H9 (cell line): ENCODE measurements at regions not wholly inside any gene's neighbourhood (a gene's known extent, or its start where the extent isn't known, plus 50 kb on each side); places are given as distances from the start of the nearest gene placed in this dataset.
"Not testable (repeated sequence)": the region's sequence is repeated elsewhere in the genome, so short reads cannot be mapped to it uniquely, and the experiment has no call there.

ENCODE experiments used
- DNase-seq: peaks from one replicate; pipeline ENCODE4 v3.0.0-alpha.2; 2017
- H2AFZ ChIP-seq: one replicate; pipeline ENCODE4 v1.6.1; 2013; ENCODE audit warnings: mild to moderate bottlenecking, low read length, control low read depth, moderate library complexity
- H2AK5ac ChIP-seq: 2 replicates; pipeline ENCODE4 v1.6.1; 2013; ENCODE audit warnings: low read length, control low read depth, mixed read lengths; ENCODE audit not compliant: insufficient read length
- H2BK120ac ChIP-seq: one replicate; pipeline ENCODE4 v1.6.1; 2013; ENCODE audit warnings: low read depth, mild to moderate bottlenecking, low read length, control low read depth, inconsistent platforms; ENCODE audit not compliant: poor library complexity, severe bottlenecking
- H2BK12ac ChIP-seq: 2 replicates; pipeline ENCODE4 v1.6.1; 2013; ENCODE audit warnings: low read length, control low read depth, mixed read lengths, low read depth; ENCODE audit not compliant: insufficient read length
- H2BK15ac ChIP-seq: 2 replicates; pipeline ENCODE4 v1.6.1; 2013; ENCODE audit warnings: low read depth, low read length, control low read depth
- H2BK20ac ChIP-seq: one replicate; pipeline ENCODE4 v1.6.1; 2013; ENCODE audit warnings: low read depth, mild to moderate bottlenecking, low read length, control low read depth, inconsistent platforms; ENCODE audit not compliant: poor library complexity, severe bottlenecking
- H2BK5ac ChIP-seq: 2 replicates; pipeline ENCODE4 v1.6.1; 2013; ENCODE audit warnings: low read length, control low read depth, mixed read lengths; ENCODE audit not compliant: insufficient read length
- H3K14ac ChIP-seq: 2 replicates; pipeline ENCODE4 v1.6.1; 2013; ENCODE audit warnings: low read length, control low read depth; ENCODE audit not compliant: insufficient read depth
- H3K18ac ChIP-seq: 2 replicates; pipeline ENCODE4 v1.6.1; 2013; ENCODE audit warnings: low read depth, mild to moderate bottlenecking, mixed read lengths, low read length, control low read depth; ENCODE audit not compliant: insufficient read length
- H3K23ac ChIP-seq: 2 replicates; pipeline ENCODE4 v1.6.1; 2013; ENCODE audit warnings: low read length, control low read depth, mixed read lengths, low read depth; ENCODE audit not compliant: insufficient read length
- H3K23me2 ChIP-seq: 2 replicates; pipeline ENCODE4 v1.6.1; 2013; ENCODE audit warnings: low read depth, mild to moderate bottlenecking, mixed read lengths, low read length, control low read depth; ENCODE audit not compliant: insufficient read length, poor library complexity, severe bottlenecking
- H3K27ac ChIP-seq: 2 replicates; pipeline ENCODE4 v1.5.1; 2013; ENCODE audit warnings: low read length, control low read depth, mixed read lengths, low read depth; ENCODE audit not compliant: insufficient read length
- H3K27me3 ChIP-seq: 2 replicates; pipeline ENCODE4 v1.6.1; 2013; ENCODE audit warnings: low read length, control low read depth, inconsistent platforms; ENCODE audit not compliant: insufficient read depth
- H3K4ac ChIP-seq: 2 replicates; pipeline ENCODE4 v1.6.1; 2013; ENCODE audit warnings: low read depth, mild to moderate bottlenecking, control low read depth, inconsistent platforms, low read length, moderate library complexity
- H3K4me1 ChIP-seq: 2 replicates; pipeline ENCODE4 v1.6.1; 2013; ENCODE audit warnings: low read length, control low read depth, inconsistent platforms; ENCODE audit not compliant: insufficient read depth
- H3K4me2 ChIP-seq: 2 replicates; pipeline ENCODE4 v1.6.1; 2013; ENCODE audit warnings: low read length, control low read depth, mixed read lengths; ENCODE audit not compliant: insufficient read length, insufficient read depth
- H3K56ac ChIP-seq: 2 replicates; pipeline ENCODE4 v1.6.1; 2013; ENCODE audit warnings: low read depth, mild to moderate bottlenecking, mixed read lengths, low read length, control low read depth; ENCODE audit not compliant: insufficient read length
- H3K79me1 ChIP-seq: 2 replicates; pipeline ENCODE4 v1.6.1; 2013; ENCODE audit warnings: low read depth, mild to moderate bottlenecking, moderate library complexity, low read length, control low read depth, inconsistent platforms; ENCODE audit not compliant: insufficient read depth, poor library complexity, severe bottlenecking
- H3K79me2 ChIP-seq: 2 replicates; pipeline ENCODE4 v1.6.1; 2013; ENCODE audit warnings: low read length, control low read depth, inconsistent platforms; ENCODE audit not compliant: insufficient read depth
- H3K9ac ChIP-seq: 2 replicates; pipeline ENCODE4 v1.6.1; 2013; ENCODE audit warnings: low read length, control low read depth, mixed read lengths; ENCODE audit not compliant: insufficient read length; ENCODE audit errors: extremely low read depth
- H3K9me3 ChIP-seq: one replicate; pipeline ENCODE4 v1.6.1; 2013; ENCODE audit warnings: low read depth, low read length, inconsistent platforms; ENCODE audit not compliant: control insufficient read depth
- H3T11ph ChIP-seq: one replicate; pipeline ENCODE4 v1.6.1; 2013; ENCODE audit warnings: mild to moderate bottlenecking, low read length, control low read depth, inconsistent platforms
- H4K20me1 ChIP-seq: one replicate; pipeline ENCODE4 v1.6.1; 2013; ENCODE audit not compliant: control insufficient read depth, insufficient read length, insufficient read depth
- H4K5ac ChIP-seq: 2 replicates; pipeline ENCODE4 v1.6.1; 2013; ENCODE audit warnings: low read depth, mild to moderate bottlenecking, mixed read lengths, low read length, control low read depth; ENCODE audit not compliant: insufficient read length
- H4K8ac ChIP-seq: replicated peaks from 2 replicates; pipeline ENCODE4 v1.6.1; 2013; ENCODE audit warnings: low read length, control low read depth, mixed read lengths, low read depth; ENCODE audit not compliant: insufficient read length
- H4K91ac ChIP-seq: 2 replicates; pipeline ENCODE4 v1.6.1; 2013; ENCODE audit warnings: low read depth, mild to moderate bottlenecking, moderate library complexity, mixed read lengths, low read length, control low read depth; ENCODE audit not compliant: insufficient read length
- H3K27ac Mint-ChIP-seq, 3 experiments: 2 replicates in 2 of 3; 3 replicates in 1 of 3; pipeline ENCODE4 v1.8.0; 2020 to 2021; ENCODE audit warnings: mixed read lengths in 3 of 3, mild to moderate bottlenecking in 1 of 3, moderate library complexity in 1 of 3
- H3K27me3 Mint-ChIP-seq: 2 replicates; pipeline ENCODE4 v1.8.0; 2021; ENCODE audit warnings: low read depth, mild to moderate bottlenecking, moderate library complexity, mixed read lengths
- H3K36me3 Mint-ChIP-seq, 3 experiments: 2 replicates in 2 of 3; 3 replicates in 1 of 3; pipeline ENCODE4 v1.8.0; 2020 to 2021; ENCODE audit warnings: low read depth in 3 of 3, mixed read lengths in 3 of 3; ENCODE audit not compliant: insufficient read depth in 1 of 3
- H3K4me1 Mint-ChIP-seq, 2 experiments: 2 replicates each; pipeline ENCODE4 v1.8.0; 2020; ENCODE audit warnings: mixed read lengths in 2 of 2
- H3K4me3 Mint-ChIP-seq, 2 experiments: 2 replicates in 1 of 2; 3 replicates in 1 of 2; pipeline ENCODE4 v1.8.0; 2020 to 2021; ENCODE audit warnings: mild to moderate bottlenecking in 2 of 2, mixed read lengths in 2 of 2, moderate library complexity in 1 of 2
- H3K9me3 Mint-ChIP-seq, 2 experiments: 2 replicates in 1 of 2; 3 replicates in 1 of 2; pipeline ENCODE4 v1.8.0; 2020; ENCODE audit warnings: mild to moderate bottlenecking in 2 of 2, mixed read lengths in 2 of 2, moderate library complexity in 1 of 2
- WGBS: extraction: QIAGEN DNeasy Blood & Tissue Kit; methylation state at CpG from one replicate; pipeline ENCODE4 v1.1.7; 2013; ENCODE audit warnings: missing lambda C conversion rate, low lambda C conversion rate, mixed read lengths; ENCODE audit not compliant: insufficient read length; ENCODE audit errors: extremely low coverage; 5-methylcytosine and 5-hydroxymethylcytosine counted together
- TF ChIP-seq, protein P1 (sequence below): fragments of 200-600 bp; sonication (generic); conservative IDR thresholded peaks from 3 replicates; pipeline ENCODE4 v1.8.0; 2021; ENCODE audit warnings: antibody characterized with exemption, mild to moderate bottlenecking

DNA sequence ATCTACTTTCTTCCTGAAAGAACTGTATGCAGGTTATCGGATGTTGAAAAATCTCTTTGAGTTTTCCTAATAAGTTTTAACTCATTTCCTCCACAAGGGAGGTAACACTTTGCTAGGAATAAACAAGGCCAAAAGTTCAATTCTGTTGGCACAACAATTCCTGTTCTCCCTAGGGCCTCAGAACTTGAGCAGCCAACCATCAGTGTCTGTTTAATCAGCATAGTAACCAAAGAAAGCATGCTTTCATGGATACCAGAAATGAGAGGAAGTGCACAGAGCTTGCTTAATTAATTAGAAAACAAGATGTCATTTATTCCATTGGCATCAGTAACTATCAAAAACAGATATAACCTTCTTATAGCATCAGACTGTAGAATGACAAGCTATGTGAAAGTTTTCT is 503.2 kb upstream of the CNTNAP5 start:
- no peak overlapping the region for H3K4me3 Mint-ChIP-seq
- no peaks in the 10 kb centered on the region for H3K79me1 ChIP-seq
- WGBS, result no CpG with 5 or more reads among the region's 1 CpG

DNA sequence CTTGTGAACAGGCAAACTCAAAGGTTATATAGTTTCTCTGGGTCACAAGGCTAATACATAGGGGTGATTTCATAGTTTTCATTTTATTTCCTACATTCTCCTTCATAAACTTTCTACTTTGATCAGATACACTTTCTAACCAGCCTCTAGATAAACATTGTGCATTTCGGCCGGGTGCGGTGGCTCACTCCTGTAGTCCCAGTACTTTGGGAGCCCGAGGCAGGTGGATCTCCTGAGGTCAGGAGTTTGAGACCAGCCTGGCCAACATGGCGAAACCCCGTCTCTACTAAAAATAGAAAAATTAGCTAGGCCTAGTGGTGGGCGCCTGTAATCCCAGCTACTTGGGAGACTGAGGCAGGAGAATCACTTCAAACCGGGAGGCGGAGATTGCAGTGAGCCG is 502.6 kb upstream of the CNTNAP5 start:
- H3K79me1 ChIP-seq, H3K27ac ChIP-seq, H2BK120ac ChIP-seq, H3K56ac ChIP-seq, H4K20me1 ChIP-seq, H3K27me3 ChIP-seq, DNase-seq, H2BK15ac ChIP-seq, H2BK5ac ChIP-seq, H3K79me2 ChIP-seq, H2AK5ac ChIP-seq, H3K18ac ChIP-seq, H3K36me3 Mint-ChIP-seq, H3K4me2 ChIP-seq, H3K27me3 Mint-ChIP-seq, H3K4ac ChIP-seq, H3K4me1 ChIP-seq, H3K9ac ChIP-seq, H3K23ac ChIP-seq, H3K4me3 Mint-ChIP-seq, H2AFZ ChIP-seq, H3K4me1 Mint-ChIP-seq, H3K27ac Mint-ChIP-seq, H2BK12ac ChIP-seq, H4K8ac ChIP-seq, H3T11ph ChIP-seq, H4K5ac ChIP-seq, H4K91ac ChIP-seq, H3K9me3 ChIP-seq, H3K14ac ChIP-seq, H2BK20ac ChIP-seq, H3K23me2 ChIP-seq: not testable (repeated sequence)
- WGBS, result no CpG with 5 or more reads among the region's 10 CpGs
- peaks cover 13 to 19% of the 10 kb centered on the region in 2 experiments; a peak in 4 of 5 replicates for H3K9me3 Mint-ChIP-seq

More for the DNA sequence above, 503.2 kb upstream of the CNTNAP5 start:
- no peak overlapping the region for H2AFZ ChIP-seq
- H3K18ac ChIP-seq, result no peak overlapping the region
- H3K23me2 ChIP-seq, result no peaks in the 10 kb centered on the region
- no peak overlapping the region for H3K56ac ChIP-seq
- no peak overlapping the region for H2BK12ac ChIP-seq
- no peaks in the 10 kb centered on the region for H3K79me2 ChIP-seq
- no peak overlapping the region for H2BK5ac ChIP-seq
- H3K27ac ChIP-seq, result no peak overlapping the region
- DNase-seq, result no peak
- H3K4me1 Mint-ChIP-seq, result no peaks in the 10 kb centered on the region
- no peak overlapping the region for H3K4ac ChIP-seq
- no peak overlapping the region for H3T11ph ChIP-seq
- H3K36me3 Mint-ChIP-seq, result peaks cover 5 to 10% (median 5%) of the 10 kb centered on the region in 3 experiments
- no peak overlapping the region for H2AK5ac ChIP-seq
- no peak overlapping the region for H4K91ac ChIP-seq
- no peak overlapping the region for H3K9ac ChIP-seq
- H4K8ac ChIP-seq, result no peak overlapping the region
- H2BK120ac ChIP-seq, result no peak overlapping the region
- H3K27me3 ChIP-seq, result no peaks in the 10 kb centered on the region
- H3K9me3 Mint-ChIP-seq, result peaks cover 13 to 17% of the 10 kb centered on the region in 2 experiments; a peak in 4 of 5 replicates
- H3K4me2 ChIP-seq, result no peak overlapping the region
- H4K5ac ChIP-seq, result no peak overlapping the region
- no peak overlapping the region for H2BK20ac ChIP-seq
- no peak overlapping the region for H3K27ac Mint-ChIP-seq
- TF ChIP-seq, protein P1, sequence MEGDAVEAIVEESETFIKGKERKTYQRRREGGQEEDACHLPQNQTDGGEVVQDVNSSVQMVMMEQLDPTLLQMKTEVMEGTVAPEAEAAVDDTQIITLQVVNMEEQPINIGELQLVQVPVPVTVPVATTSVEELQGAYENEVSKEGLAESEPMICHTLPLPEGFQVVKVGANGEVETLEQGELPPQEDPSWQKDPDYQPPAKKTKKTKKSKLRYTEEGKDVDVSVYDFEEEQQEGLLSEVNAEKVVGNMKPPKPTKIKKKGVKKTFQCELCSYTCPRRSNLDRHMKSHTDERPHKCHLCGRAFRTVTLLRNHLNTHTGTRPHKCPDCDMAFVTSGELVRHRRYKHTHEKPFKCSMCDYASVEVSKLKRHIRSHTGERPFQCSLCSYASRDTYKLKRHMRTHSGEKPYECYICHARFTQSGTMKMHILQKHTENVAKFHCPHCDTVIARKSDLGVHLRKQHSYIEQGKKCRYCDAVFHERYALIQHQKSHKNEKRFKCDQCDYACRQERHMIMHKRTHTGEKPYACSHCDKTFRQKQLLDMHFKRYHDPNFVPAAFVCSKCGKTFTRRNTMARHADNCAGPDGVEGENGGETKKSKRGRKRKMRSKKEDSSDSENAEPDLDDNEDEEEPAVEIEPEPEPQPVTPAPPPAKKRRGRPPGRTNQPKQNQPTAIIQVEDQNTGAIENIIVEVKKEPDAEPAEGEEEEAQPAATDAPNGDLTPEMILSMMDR, result no peak
- H3K9me3 ChIP-seq, result no peaks in the 10 kb centered on the region
- no peak overlapping the region for H3K14ac ChIP-seq
- no peaks in the 10 kb centered on the region for H4K20me1 ChIP-seq
- no peaks in the 10 kb centered on the region for H3K27me3 Mint-ChIP-seq
- no peaks in the 10 kb centered on the region for H3K4me1 ChIP-seq
- no peak overlapping the region for H2BK15ac ChIP-seq
- H3K23ac ChIP-seq, result no peak overlapping the region
